LNCAP (cell line): ENCODE measurements at regions not wholly inside any gene's neighbourhood (a gene's known extent, or its start where the extent isn't known, plus 50 kb on each side); places are given as distances from the start of the nearest gene placed in this dataset.

Experiments used
- TF ChIP-seq, protein P1 (sequence below): fragments of 450-650 bp; IDR thresholded peaks from 2 replicates; pipeline ENCODE4 v1.5.1; 2017; ENCODE audit warnings: mild to moderate bottlenecking

DNA sequence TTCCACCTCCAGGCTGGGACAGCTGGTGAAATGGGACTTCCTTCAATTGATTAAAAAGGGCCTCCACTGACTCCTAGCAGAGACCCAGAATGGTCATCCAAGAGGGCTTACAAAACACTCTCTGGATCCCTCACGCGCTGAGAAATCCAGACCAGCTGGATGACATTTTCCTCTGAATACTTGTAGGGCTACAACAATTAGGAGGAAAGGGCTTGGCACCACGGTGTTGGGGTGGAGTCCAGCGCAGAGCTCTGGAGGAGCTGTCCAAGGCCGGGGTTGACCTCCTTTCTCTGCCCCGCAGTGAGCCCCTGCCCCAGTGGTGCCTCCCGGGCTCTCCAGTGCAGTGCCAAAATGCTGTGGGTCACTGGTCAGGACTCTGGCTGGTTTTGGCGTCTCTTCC is 189.0 kb upstream of the CCND2 start:
- TF ChIP-seq, protein P1, sequence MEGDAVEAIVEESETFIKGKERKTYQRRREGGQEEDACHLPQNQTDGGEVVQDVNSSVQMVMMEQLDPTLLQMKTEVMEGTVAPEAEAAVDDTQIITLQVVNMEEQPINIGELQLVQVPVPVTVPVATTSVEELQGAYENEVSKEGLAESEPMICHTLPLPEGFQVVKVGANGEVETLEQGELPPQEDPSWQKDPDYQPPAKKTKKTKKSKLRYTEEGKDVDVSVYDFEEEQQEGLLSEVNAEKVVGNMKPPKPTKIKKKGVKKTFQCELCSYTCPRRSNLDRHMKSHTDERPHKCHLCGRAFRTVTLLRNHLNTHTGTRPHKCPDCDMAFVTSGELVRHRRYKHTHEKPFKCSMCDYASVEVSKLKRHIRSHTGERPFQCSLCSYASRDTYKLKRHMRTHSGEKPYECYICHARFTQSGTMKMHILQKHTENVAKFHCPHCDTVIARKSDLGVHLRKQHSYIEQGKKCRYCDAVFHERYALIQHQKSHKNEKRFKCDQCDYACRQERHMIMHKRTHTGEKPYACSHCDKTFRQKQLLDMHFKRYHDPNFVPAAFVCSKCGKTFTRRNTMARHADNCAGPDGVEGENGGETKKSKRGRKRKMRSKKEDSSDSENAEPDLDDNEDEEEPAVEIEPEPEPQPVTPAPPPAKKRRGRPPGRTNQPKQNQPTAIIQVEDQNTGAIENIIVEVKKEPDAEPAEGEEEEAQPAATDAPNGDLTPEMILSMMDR, result no peak

DNA sequence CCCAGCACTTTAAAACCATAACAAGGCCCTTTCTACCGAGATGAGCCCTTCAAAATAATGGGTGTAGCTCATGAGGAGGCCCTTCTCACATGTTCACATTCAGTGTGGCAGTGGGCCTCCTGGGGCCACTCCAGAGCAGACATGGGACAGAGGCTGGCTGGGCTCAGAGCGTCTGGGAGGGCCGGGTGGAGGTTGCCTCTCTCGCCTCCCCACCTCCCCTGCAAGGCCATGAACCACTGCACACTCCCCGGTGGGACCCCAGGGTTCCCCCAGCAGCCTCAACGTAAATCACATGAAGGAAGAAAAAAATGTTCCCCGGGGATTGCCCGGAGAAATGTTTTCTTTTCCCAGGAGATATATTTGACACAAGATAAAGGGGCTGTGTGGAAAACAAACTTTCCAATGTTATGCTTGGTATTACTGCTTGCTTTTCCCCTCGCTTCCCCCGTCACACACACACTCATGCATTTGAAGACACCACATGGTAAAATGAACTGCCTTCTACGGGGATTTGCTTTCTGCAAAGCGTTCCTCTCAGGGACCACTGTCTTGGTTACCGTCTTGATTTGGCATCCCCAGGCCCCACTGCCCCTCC is 190.7 kb upstream of the CCND2 start:
- TF ChIP-seq, protein P1, result no peak

DNA sequence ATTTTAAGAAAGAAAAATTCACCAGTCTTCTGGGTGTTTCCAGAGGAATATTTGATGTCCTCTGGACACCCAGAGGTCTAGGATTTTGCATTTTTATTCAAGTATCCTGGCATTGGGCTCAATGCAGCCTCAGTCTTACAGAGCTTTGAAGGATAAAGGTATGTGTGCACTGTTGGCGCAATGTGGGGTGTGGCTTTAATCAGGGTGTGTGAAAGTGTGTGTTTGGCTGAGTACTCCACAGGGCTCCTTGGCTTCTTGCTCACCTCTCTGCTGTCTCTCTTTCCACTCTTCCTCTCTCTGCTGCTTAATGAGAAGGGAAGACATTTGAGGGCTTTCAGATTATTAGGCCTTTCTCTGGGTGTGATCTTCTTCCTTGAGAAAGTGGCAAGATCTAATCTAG is 193.3 kb upstream of the CCND2 start:
- TF ChIP-seq, protein P1, result no peak

DNA sequence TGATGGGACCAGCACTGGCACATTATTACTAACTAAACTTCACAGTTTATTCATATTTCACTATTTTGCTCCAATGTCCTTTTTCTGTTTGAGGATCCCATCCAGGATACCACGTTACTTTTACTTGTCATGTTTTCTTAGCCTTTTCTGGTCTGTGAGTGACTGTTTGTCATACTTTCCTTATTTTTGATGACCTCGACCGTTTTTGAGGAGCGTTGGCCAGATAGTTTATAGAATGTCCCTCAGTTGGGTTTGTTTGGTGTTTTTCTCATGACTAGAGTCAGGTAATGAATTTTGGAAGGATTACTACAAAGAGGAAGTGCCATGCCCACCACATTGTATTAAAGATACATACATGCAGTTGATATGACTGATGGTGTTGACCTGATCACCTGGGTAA is 199.4 kb upstream of the CCND2 start:
- TF ChIP-seq, protein P1, result no peak

DNA sequence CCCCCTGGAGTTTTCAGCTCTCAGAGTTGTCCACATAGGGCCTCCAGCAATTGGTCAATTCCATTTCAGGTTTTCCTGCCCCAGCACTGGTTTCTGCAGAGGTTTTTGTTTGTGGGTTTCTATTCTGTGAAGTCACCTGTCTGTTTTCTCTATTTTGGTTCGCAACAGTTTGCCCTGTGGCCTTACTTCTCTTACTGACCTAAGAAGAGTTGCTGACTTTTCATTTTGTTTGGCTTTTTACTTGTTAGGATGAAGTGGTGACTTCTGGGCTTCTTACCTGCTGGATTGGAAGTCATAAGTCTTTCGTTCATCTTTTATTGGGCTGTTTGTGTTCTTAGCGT is 196.4 kb upstream of the PARP11 start:
- TF ChIP-seq, protein P1, result no peak

DNA sequence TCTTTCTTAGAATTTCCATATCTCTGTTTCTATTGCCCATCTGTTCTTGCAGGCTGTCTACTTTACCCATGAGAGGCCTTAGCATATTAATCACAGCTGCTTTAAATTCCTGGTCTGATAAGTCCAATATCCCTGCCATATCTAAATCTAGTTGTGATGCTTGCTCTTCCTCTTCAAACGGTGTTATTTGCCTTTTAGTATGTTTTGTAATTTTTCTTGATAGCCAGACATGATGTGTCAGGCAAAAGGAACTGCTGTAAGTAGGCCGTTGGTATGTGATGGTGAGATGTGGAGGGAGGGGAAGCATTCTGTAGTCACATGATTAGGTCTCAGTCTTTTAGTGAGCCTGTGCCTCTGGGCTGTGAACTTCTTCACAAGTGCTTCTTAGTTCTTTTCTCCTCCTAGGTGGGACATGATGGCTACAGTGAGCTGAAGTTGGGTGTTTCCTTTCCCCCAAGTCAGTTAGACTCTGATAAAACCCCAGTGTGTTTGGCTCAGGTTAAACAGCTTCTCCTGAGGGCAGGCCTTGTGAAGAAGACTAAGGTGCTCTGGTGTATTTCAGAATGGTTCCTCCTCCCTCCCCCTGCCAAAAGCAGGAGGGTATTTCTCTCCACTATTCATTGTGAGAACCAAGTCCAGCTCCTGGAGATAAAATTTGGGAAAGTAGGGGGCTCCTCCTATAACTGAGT is 195.9 kb upstream of the PARP11 start:
- TF ChIP-seq, protein P1, result no peak

DNA sequence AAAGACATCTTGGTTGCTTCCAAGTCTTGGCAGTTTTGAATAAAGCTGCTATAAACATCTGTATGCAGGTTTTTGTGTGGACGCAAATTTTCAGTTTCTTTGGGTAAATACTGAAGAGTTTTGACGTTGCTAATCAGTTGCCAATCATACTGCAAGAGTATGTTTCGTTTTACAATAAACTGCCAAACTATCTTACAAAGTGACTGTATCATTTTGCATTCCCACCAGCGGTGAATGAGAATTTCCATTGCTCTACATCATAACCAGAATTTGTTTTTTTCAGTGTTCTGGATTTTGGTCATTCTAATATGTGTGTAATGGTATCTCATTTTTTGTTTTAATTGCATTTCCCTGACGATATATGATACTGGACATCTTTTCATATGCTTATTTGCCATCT is 190.8 kb upstream of the PARP11 start:
- TF ChIP-seq, protein P1, result no peak
